DND-41 (cell line): ENCODE measurements at regions not wholly inside any gene's neighbourhood (a gene's known extent, or its start where the extent isn't known, plus 50 kb on each side); places are given as distances from the start of the nearest gene placed in this dataset.

Experiments
- ATAC-seq: fragments of 200-7000 bp; cut with Tn5 transposase; 3 replicates; pipeline ENCODE4 v1.9.1; 2021; ENCODE audit warnings: low read depth; ENCODE audit not compliant: insufficient read depth
- DNase-seq: peaks from one replicate; pipeline ENCODE4 v3.0.0-alpha.2; 2020
- H2AFZ ChIP-seq: 2 replicates; pipeline ENCODE4 v1.6.0; 2012; ENCODE audit warnings: low read depth, low read length
- H3K27ac ChIP-seq: 2 replicates; pipeline ENCODE4 v1.5.1; 2012; ENCODE audit warnings: low read length, inconsistent platforms
- H3K27me3 ChIP-seq: fragments of 200-600 bp; sonication (generic); 2 replicates; pipeline ENCODE4 v1.6.0; 2012; ENCODE audit warnings: low read length, mild to moderate bottlenecking, inconsistent platforms; ENCODE audit not compliant: insufficient read depth, poor library complexity
- H3K36me3 ChIP-seq: 2 replicates; pipeline ENCODE4 v1.5.1; 2012; ENCODE audit warnings: low read length, inconsistent platforms; ENCODE audit not compliant: insufficient read depth
- H3K4me1 ChIP-seq: 2 replicates; pipeline ENCODE4 v1.5.1; 2012; ENCODE audit warnings: mild to moderate bottlenecking, low read length; ENCODE audit not compliant: insufficient read depth
- H3K4me2 ChIP-seq: 2 replicates; pipeline ENCODE4 v1.6.0; 2012; ENCODE audit warnings: mild to moderate bottlenecking, moderate library complexity, low read length, inconsistent platforms; ENCODE audit not compliant: insufficient read depth
- H3K4me3 ChIP-seq, 2 experiments: fragments of 200-600 bp in 1 of 2; shearing (Covaris generic) in 1 of 2; 2 replicates each; pipeline ENCODE4 v1.5.1; 2012 to 2016; ENCODE audit warnings: inconsistent platforms in 2 of 2, low read length in 2 of 2, mild to moderate bottlenecking in 2 of 2, low read depth in 1 of 2, moderate library complexity in 1 of 2
- H3K79me2 ChIP-seq: 2 replicates; pipeline ENCODE4 v1.6.0; 2012; ENCODE audit warnings: low read length, inconsistent platforms; ENCODE audit not compliant: insufficient read depth
- H3K9ac ChIP-seq: 2 replicates; pipeline ENCODE4 v1.6.0; 2012; ENCODE audit warnings: low read depth, mild to moderate bottlenecking, inconsistent platforms, low read length, moderate library complexity
- H3K9me3 ChIP-seq: 2 replicates; pipeline ENCODE4 v1.5.1; 2012; ENCODE audit warnings: low read length, moderate library complexity, mild to moderate bottlenecking, inconsistent platforms; ENCODE audit not compliant: insufficient read depth, severe bottlenecking
- H4K20me1 ChIP-seq: 2 replicates; pipeline ENCODE4 v1.6.0; 2012; ENCODE audit warnings: low read length; ENCODE audit not compliant: insufficient read depth
- EZH2 ChIP-seq: IDR thresholded peaks from 3 replicates; pipeline ENCODE4 v1.6.1; 2012; ENCODE audit warnings: borderline replicate concordance, low read depth, mild to moderate bottlenecking, moderate library complexity, low read length, inconsistent platforms; ENCODE audit not compliant: severe bottlenecking
- TF ChIP-seq, protein P1 (sequence below): IDR thresholded peaks from 2 replicates; pipeline ENCODE4 v1.5.1; 2012; ENCODE audit warnings: borderline replicate concordance, low read length, moderate library complexity, mild to moderate bottlenecking; ENCODE audit not compliant: poor library complexity, severe bottlenecking; ENCODE audit errors: extremely low read depth

DNA sequence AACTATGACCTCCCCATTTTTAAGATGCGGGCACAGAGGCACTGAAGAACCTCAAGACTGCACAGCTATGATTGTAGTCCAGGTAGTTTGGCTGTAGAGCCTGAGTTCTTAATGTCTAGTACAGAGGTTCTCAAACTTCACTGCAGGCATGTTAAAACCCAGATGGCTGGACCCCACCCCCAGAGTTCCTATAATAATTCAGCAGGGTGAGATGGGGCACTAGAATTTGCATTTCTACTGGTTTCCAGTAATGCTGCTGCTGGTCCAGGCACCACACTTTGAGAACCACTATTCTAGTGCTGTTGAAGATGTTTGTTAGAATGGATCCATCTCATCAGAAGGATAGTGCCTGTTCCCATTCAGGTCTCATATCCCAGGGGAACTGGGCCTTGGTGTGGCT lies 274.9 kb downstream of the ABHD5 start:
- no peak for TF ChIP-seq EZH2
- TF ChIP-seq, protein P1, sequence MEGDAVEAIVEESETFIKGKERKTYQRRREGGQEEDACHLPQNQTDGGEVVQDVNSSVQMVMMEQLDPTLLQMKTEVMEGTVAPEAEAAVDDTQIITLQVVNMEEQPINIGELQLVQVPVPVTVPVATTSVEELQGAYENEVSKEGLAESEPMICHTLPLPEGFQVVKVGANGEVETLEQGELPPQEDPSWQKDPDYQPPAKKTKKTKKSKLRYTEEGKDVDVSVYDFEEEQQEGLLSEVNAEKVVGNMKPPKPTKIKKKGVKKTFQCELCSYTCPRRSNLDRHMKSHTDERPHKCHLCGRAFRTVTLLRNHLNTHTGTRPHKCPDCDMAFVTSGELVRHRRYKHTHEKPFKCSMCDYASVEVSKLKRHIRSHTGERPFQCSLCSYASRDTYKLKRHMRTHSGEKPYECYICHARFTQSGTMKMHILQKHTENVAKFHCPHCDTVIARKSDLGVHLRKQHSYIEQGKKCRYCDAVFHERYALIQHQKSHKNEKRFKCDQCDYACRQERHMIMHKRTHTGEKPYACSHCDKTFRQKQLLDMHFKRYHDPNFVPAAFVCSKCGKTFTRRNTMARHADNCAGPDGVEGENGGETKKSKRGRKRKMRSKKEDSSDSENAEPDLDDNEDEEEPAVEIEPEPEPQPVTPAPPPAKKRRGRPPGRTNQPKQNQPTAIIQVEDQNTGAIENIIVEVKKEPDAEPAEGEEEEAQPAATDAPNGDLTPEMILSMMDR: no peak
- DNase-seq: no peak
- Histone ChIP-seq H3K9ac (no peak overlapping the region), H3K4me2 (no peak overlapping the region), H3K4me1 (no peaks in the 10 kb centered on the region), H2AFZ (no peak overlapping the region), H4K20me1 (no peaks in the 10 kb centered on the region), H3K36me3 (no peaks in the 10 kb centered on the region), H3K79me2 (no peaks in the 10 kb centered on the region), H3K27ac (no peak overlapping the region), H3K27me3 (peaks cover 4% of the 10 kb centered on the region), H3K9me3 (no peaks in the 10 kb centered on the region), H3K4me3 (no peak overlapping the region)
- no peak for ATAC-seq

DNA sequence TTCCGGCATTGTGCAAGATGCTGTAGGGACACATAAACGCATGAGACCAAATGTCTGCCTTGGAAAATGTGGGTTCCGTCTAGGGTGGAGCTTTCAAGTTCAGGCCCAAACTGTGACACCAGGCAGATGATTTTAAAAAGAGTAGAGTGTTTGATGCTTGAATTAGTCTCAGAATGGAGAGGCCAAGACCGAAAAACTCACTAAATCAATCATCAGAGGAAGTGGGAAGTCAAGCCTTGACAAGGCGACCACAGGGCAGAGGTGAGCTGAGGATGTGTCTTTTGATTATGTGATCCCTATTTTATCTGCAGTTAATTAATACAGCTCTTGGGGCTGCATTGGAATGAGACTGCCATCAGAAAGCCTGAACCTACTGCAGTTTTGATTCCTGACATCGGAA lies 275.4 kb downstream of the ABHD5 start:
- TF ChIP-seq, protein P1: no peak
- TF ChIP-seq EZH2: no peak
- ATAC-seq: no peak
- Histone ChIP-seq H3K4me3 (no peak overlapping the region), H4K20me1 (no peaks in the 10 kb centered on the region), H3K4me1 (no peaks in the 10 kb centered on the region), H3K9ac (no peak overlapping the region), H3K9me3 (no peaks in the 10 kb centered on the region), H2AFZ (no peak overlapping the region), H3K27ac (no peak overlapping the region), H3K27me3 (peaks cover 4% of the 10 kb centered on the region), H3K79me2 (no peaks in the 10 kb centered on the region), H3K4me2 (no peak overlapping the region), H3K36me3 (no peaks in the 10 kb centered on the region)
- no peak for DNase-seq

GRCh38 chr3:43966530-43966929 lies 275.2 kb upstream of the TOPAZ1 start:
- H4K20me1 ChIP-seq: no peaks in the 10 kb centered on the region
- H3K9ac ChIP-seq: no peak overlapping the region
- no peak overlapping the region for H3K4me3 ChIP-seq
- no peak for TF ChIP-seq EZH2
- TF ChIP-seq, protein P1: no peak
- DNase-seq (no peak), ATAC-seq (no peak)
- no peaks in the 10 kb centered on the region for H3K4me1 ChIP-seq
- H3K4me2 ChIP-seq: no peak overlapping the region
- no peaks in the 10 kb centered on the region for H3K9me3 ChIP-seq
- H3K36me3 ChIP-seq: no peaks in the 10 kb centered on the region
- peaks cover 4% of the 10 kb centered on the region for H3K27me3 ChIP-seq
- no peaks in the 10 kb centered on the region for H3K79me2 ChIP-seq
- H3K27ac ChIP-seq: no peak overlapping the region
- H2AFZ ChIP-seq: no peak overlapping the region

DNA sequence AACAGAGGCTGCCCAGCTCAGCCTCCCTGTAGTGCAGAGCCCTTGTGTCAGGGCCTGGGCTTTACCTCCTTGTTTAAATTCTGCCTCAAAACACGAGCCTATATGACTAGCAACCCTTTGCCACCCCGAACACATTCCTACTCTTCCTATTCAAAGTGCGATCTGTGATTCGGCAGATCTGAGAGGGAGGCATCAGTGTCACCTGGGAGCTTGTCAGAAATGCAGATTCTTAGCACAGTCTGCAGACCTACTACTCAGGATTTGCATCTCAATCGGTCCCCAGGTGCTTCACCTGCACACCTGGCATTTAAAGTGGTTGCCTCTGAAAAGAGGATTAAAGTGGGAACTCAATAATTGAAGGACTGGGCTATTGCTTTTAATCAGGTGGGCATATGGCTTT lies 273.2 kb upstream of the TOPAZ1 start:
- H3K9me3 ChIP-seq: no peaks in the 10 kb centered on the region
- TF ChIP-seq, protein P1: no peak
- no peak for TF ChIP-seq EZH2
- peaks cover 4% of the 10 kb centered on the region for H3K27me3 ChIP-seq
- no peak overlapping the region for H3K9ac ChIP-seq
- ATAC-seq (no peak), DNase-seq (no peak)
- no peaks in the 10 kb centered on the region for H4K20me1 ChIP-seq
- H3K4me2 ChIP-seq: no peak overlapping the region
- H3K4me3 ChIP-seq: no peak overlapping the region
- no peak overlapping the region for H2AFZ ChIP-seq
- no peaks in the 10 kb centered on the region for H3K79me2 ChIP-seq
- no peaks in the 10 kb centered on the region for H3K36me3 ChIP-seq
- no peaks in the 10 kb centered on the region for H3K4me1 ChIP-seq
- no peak overlapping the region for H3K27ac ChIP-seq
